MV-4-11 (cell line): ENCODE measurements at regions not wholly inside any gene's neighbourhood (a gene's known extent, or its start where the extent isn't known, plus 50 kb on each side); places are given as distances from the start of the nearest gene placed in this dataset.
"Not testable (repeated sequence)": the region's sequence is repeated elsewhere in the genome, so short reads cannot be mapped to it uniquely, and the experiment has no call there.

Experiments
- DNase-seq: peaks from one replicate; lab custom pipeline; 2025; lab: John Stamatoyannopoulos, UW

DNA sequence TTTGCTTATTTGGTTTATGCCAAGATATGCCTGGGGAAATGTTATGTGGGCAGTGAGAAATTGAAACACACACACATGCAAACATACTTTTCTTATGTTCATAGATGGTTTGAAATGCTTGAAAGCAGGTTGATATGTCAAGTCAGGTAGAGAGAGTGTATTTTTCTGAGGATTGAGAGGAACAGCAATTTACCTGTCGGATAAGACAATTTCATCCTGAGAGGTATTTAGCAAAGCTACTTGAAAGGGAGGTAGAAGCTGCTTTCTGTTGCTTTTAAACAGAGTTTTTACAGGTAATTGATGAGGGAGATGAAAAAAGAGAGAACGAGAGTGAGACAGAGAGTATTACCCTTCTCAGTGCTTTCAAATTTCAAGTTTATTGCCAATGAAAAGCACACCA is 854.3 kb downstream of the CDH8 start:
- DNase-seq, result no peak

DNA sequence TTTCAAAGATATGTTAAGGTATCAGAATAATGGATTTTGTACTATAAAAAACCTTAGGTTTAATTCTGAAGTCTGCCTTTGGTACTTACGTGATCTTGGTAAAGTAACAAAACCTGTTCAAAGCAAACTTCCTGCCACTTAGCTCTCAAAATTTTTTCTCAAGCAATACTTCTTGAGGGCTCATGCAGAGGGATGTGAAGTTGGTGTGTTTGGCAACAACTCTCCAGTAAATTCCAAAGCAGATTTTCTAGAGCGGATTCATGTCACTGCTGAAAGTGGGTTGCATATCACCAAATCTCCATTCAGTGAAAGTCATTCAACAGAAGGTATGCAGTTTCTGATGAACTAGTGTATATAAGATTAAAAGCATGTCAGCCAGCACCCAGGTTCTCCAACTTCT is 856.7 kb downstream of the CDH8 start:
- no peak for DNase-seq

DNA sequence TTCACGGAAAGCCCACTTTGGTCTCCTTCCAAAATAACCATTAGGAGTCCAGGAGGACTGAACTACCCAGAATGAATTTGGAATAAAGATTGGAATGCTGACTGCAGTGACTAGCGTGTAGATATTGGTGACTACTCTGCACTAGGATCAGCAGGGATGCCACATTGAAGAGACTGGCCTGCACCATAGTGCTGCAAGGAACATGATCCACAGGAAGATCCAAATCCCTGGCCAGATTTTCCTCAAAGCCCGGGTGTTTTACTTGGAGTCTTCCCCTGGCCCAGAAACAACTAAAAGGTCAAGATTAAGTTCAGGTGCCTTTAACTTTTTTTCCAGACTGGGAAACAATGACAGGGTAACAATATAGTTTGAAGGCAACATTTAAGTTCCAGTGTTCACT is 870.4 kb downstream of the CDH8 start:
- DNase-seq, result no peak

DNA sequence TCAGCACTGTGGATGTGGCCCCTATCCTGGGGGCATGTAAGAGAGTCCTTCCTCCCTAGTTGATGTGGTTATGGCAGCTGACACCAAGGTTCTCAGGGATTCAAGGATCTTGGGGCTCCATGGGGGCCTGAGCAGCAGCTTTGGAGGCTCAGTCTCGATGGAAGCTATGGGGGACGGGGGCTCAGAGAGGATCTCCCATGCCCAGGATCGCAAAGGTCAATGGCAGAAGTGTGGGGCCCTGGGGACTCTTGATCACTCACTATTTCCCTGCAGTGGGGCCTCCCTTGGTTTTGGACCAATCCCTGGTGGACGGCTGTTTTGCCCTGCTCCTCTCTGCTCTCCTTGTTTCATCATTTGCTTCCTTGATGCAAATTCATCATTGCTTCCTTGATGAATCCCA is 885.9 kb downstream of the CDH8 start:
- DNase-seq, result no peak

DNA sequence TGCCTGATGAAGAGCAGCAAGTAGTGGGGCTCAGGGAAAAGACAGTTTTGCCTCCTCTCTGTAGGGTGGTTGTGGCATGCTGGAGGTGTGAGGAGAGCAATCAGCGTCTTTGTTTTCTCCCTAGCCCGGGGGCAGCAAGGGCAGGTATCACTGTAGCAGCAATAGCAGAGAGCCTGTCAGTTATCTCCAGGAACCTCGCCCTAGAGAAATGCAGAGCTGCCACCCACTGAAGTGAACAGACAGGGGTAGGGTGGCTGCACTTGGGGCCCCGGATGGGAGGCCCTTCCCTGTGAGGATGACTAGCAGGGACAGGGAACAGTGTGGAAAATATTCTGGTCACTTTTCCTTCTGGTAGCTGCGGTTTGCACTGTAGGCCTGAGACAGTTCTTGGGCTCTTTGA is 886.5 kb downstream of the CDH8 start:
- DNase-seq, result no peak

DNA sequence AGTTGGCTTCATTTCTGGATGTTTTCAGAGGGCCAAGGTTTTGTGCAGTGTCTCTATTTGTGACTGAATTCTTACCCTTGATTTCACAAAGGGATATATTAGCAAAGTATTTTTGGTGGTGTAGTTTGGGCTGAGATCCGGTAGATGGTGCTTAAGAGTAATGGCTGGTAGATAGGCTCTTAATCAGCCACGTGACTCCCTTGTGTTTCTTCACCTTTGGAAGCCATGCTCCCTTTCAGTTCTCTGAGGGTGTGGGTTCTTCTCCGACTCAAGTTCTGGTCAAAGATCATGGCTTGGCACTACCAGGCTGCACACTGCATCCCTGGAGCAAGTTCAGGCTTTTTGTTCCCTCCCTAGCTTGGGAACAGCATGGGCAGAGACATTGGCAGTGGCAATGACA is 887.3 kb downstream of the CDH8 start:
- DNase-seq, result no peak

DNA sequence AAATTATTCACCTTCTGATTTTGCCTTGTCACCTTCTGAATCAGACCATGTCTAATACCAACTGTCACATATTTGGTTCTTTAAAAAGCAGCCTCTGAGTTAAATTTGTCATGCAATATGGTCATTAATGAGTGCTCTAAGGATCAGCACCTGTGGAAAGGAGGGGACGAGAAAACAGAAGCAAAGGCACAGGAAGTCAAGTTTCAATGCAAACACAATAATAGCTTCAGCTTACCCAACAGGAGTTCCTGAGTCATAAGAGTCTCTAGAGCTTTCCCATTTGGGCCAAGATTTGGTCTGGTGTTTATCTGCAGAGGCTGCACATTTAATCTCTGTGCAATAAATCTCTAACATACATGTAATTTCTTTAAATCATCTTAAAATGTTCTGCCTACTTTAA is 889.8 kb downstream of the CDH8 start:
- peak; percentile 58 for DNase-seq

DNA sequence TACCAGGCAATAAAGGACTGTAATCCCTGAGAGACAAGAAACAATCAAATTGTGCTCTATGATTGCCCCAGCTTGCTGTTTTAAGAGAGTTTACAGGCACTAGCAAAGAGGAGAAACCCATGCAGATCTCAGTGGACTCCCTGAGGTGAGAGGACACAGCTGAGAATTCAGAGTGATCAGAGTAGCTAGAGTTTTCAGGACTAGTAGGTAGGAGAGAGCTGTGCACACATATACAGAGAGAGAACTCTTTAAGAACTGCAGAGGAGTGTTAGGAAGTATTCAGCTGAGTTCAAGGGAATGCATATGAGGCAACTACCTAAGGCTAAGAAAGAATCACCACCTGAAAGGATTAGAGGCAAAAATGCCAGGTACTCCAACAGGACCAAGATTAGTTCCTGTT is 904.8 kb downstream of the CDH8 start:
- no peak for DNase-seq

DNA sequence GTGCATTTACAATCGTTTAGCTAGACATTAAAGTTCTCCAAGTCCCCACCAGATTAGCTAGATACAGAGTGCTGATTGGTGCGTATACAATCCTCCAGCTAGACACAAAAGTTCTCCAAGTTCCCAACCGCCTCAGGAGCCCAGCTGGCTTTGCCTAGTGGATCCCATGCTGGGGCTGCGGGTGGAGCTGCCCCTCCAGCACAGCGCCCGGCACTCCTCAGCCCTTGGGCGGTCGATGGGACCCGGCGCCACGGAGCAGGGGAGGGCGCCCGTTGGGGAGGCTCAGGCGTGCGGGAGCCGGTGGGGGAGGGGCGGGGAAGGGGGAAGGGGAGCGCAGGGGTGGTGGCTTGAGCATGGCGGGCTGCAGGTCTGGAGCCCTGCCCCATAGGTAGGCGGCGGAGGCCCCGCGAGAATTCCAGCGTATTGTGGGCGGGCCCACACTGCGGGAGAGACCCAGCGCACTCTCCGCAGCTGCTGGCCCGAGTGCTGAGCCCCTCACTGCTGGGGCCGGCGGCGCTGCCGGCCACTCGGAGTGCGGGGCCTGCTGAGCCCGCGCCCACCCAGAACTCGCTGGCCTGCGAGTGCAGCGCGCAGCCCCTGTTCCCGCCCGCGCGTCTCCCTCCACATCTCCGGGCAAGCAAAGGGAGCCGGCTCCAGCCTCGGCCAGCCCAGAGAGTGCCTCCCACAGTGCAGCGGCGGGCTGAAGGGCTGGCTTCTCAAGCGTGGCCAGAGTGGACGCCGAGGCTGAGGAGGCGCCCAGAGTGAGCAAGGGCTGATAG is 907.5 kb downstream of the CDH8 start:
- no peak for DNase-seq

DNA sequence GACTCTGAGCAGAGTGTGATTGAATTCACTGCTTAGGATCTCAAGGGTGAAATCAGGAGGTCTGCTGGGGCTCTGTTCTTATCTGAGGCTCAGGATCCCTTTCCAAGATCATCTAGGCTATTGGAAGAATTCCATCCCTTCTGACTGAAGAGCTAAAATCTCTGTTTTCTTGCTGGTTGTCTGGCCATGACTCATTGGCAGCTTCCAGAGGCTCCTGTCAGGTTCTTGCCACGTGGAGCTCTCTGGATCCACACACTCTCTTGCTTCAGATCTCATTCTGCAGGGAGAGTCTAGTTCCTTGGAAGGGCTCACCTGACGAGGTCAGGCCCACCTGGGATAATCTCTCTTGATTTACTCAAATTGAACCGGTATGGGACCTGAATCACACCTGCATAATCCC is 930.7 kb downstream of the CDH8 start:
- DNase-seq, result no peak

DNA sequence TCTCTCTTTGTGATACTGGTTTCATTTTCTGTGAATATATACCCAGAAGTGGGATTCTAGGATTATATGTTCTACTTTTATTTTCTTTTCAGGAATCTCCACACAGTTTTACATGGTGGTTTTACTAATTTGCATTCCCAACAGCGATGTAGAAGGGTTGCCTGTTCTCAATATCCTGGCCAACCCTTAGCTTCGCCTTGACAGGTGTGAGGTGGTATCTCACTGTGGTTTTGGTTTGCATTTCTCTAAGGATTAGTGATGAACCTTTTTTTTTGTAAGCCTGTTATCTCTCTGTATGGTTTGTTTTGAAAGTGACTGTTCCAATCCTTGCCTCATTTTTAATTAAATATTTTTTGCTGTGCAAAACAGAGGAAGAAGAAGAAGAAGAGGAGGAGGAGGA is 937.7 kb downstream of the CDH8 start:
- no peak for DNase-seq

DNA sequence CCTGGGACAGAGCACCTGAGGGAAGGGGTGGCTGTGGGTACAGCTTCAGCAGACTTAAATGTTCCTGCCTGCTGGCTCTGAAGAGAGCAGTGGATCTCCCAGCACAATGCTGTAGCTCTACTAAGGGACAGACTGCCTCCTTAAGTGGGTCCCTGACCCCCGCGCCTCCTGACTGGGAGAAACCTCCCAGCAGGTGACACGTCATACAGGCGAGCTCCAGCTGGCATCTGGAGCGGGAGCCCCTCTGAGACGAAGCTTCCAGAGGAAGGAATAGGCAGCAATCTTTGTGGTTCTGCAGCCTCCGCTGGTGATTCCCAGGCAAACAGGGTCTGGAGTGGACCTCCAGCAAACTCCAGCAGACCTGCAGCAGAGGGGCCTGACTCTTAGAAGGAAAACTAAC is 944.9 kb downstream of the CDH8 start:
- not testable (repeated sequence) for DNase-seq

DNA sequence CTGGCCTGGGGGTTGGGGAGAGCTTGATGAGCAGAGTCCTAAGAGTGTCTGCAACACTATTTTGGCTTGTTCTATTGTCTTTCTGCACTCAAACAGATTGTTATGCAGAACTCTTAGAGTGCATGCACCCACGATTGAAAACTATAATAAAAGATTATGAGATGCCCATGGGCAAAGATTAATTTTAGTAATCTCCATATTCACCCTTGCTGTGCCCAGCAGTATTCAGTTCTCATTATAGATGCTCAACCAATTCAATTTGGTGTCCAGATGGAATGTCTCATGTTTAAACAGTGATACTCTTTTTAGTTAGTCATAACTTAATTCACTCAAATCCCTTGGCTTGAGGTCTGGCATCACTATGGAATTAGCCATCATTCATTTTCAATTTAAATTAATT is 952.5 kb downstream of the CDH8 start:
- DNase-seq, result no peak

DNA sequence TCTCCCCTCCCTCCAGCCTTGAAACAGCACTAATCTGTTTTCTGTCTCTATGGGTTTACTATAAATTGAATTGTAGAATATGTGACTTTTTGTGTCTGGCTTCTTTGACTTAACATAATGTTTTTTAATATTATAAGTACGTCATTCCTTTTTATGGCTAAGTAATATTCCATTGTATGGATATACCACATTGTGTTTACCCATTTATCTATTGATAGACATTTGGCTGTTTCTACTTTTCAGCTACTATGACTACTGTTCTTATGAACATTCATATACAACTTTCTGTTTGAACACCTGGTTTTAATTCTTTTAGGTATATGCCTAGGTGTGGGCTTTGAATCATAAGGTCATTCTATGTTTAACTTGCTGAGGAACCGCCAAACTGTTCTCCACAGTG is 961.9 kb downstream of the CDH8 start:
- no peak for DNase-seq

DNA sequence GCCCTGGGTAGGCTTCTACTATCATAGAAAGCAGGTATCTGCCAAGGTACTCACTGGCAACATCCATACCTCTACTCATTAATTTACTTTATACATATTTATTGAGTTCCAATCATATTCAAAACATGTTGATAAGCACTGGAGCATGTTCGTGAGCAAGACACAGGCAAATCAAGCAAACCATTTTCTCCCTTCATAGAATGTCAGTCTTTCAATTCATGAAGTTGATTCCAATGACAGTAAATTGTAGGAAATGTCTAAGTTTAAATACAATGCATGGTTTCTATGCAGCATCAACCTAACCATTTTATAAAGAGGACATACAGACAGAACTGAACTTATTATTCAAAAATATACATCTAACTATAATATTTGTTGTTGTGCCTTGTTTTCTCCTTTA is 978.6 kb downstream of the CDH8 start:
- DNase-seq, result no peak

DNA sequence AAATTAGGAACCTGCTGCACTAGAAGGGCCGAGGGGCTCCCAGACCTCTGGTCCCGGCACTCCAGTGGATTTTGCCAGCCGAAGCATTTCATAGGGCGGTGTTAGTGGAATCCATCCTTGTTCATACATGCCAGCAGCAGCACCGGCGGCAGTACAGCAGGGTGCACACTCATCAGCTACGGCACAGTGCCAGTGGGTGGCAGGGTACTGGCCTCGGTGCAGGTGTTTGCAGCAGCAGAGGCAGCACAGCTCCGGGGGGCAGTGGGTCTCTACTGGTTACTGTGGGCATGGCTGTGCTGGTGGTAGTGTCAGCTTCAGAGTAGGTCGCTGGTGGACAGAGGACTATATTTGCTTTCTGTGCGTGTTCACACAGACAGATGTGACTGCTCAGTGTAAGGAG is 985.7 kb downstream of the CDH8 start:
- no peak for DNase-seq

DNA sequence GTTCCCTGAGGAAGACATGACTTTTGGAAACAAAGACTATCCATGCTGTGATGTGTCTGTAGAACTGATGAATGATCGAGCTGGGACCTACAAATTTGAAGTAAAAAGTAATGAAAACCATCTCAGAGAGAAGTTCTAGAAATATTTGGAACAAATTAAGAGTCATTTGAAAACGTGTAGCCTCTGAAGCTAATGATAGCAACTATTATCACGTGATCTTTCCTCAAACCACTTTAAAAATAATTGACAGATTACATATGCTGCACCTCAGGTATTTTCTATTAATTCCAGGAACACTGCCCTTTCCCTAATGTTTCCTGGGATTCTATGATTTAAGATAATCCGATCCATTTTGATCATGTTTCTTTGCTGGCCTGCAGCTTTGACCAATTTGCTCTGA is 990.3 kb downstream of the CDH8 start:
- DNase-seq, result no peak

DNA sequence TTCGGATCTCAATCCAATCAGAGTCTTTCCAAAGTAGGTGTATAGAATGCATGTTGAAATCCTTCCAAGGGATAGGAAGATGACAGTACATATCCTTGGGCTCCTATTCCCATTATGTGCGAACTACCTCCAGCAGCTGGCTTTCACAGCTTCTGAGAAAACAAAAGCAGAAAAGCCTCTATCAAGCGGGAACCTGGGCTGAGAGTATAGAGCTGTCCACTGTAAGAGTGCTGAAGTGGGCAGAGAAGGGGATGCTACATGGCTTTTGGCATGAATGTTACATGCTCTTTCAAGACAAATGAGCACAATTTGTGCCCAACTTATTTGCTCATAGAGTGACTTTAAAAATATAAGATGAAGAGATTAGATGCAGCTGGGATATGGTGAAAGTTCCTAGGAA is 993.5 kb downstream of the CDH8 start:
- peak; percentile 2 for DNase-seq

DNA sequence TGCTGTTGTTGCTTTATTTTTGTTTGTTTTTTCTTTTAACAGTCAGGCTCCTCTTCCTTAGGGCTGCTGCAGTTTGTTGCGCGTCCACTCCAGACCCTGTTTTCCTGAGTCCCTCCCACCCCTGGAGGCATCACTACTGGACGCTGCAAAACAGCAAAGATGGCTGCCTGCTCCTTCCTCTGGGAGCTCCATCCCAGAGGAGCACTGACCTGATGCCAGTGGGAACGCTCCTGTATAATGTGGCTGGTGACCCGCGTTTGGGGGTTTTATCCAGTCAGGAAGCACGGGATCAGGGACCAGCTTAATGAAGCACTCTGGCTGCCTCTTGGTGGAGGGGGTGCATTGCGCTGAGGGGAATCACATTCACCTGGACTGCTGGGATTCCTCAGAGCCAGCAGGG is 1005.6 kb downstream of the CDH8 start:
- DNase-seq, result no peak

DNA sequence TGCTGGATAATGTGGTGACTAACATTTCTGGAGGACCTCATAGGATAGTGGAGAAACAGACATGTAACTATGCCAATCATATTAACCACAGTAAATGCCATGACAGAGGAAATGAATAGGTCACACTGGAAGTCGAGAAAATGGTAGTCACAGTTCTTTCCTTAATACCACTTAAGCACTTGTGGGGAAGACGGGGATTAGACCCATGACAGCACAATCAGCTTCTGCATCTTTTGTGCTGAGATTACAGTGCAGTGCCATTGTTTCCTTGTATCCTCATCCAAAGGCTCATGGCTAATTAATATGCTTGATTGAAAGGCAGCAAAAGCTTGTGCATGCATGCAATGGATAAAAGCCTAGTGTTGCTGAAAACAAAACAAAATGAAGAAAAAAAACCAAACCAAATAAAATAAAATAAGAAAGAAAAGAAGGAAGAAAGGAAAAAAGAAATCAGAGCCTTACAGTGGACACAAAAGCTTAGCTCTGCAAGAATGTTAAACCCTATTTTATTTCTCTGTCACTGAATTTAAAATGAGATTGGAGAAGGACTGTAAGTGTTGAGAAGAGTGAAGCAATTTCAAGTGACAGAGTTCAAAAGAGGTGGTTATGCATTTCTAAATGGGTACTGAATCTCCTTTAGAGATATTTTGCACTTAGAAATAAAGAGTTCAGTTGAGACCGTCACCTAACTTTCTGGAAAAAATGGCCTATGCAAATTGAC is 1011.9 kb downstream of the CDH8 start:
- DNase-seq, result peak; percentile 83

DNA sequence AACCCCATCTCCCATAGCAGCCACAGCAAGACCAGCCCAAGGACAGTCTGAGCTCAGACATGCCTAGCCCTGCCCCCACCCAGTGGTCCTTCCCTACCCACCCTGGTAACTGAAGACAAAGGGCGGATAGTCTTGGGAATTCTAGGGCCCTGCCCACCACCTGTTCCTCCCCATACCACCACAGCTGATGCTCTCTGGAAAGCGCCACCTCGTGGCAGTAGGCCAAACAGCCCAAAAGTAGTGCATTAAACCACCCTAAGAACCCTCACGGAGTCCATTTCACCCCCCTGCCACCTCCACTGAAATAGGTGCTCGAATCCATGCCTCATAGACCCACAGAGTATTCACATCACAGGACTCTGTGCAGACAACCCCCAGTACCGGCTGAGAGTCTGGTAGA is 1021.4 kb downstream of the CDH8 start:
- no peak for DNase-seq

DNA sequence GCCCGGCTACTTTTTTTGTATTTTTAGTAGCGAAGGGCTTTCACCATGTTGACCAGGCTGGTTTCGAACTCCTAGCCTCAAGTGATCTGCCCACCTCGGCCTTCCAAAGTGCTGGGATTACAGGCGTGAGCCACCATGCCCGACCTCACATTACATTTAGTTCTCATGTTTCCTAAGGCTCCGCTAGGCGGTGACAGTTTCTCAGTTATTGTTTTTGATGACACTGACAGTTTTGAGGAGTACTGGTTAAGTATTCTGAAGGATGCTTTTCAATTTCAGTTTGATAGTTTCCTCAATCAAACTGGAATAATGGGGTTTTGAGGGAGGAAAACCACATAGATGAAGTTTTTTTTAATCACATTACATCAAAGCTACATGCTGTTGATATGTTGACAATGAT is 1028.5 kb downstream of the CDH8 start:
- no peak for DNase-seq

DNA sequence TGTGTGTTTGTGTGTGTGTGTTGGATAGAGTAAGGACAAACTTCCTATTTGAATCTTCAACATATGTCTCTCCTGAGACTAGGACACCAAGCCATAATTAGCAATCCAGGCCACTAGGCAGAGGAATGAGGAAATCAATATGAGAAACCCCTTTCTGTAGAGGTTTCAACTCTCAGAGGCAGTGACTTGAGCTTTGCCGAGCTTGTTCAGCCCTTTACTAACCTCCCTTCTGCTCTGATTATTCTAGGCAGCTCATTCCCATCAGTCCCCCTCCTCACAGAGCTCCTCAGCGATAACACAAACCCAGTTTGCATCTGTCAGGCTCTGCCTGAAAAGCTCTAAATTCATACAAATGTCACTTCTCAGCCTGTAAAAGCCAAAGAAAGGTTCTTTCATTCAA is 1030.3 kb downstream of the CDH8 start:
- no peak for DNase-seq
